Natural killer cell (primary cell): ENCODE measurements at regions not wholly inside any gene's neighbourhood (a gene's known extent, or its start where the extent isn't known, plus 50 kb on each side); places are given as distances from the start of the nearest gene placed in this dataset.

Experiments
- ATAC-seq, 3 donors: fragments of 150-1000 bp in 2 of 3; fragments of 200-7000 bp in 1 of 3; cut with Tn5 transposase; 1 replicate in 1 of 3; 2 replicates in 2 of 3; pipeline ENCODE4 v1.10.0; 2021; ENCODE audit warnings: mild to moderate bottlenecking in 2 of 3, moderate library complexity in 2 of 3
- DNase-seq, 2 donors: peaks; one replicate each; pipeline versions ENCODE4 v3.0.0 to v3.0.0-alpha.2; 2013 to 2021; ENCODE audit warnings: mixed read lengths in 1 of 2
- H3K27ac ChIP-seq: one replicate; pipeline ENCODE4 v1.5.1; 2013; ENCODE audit warnings: mild to moderate bottlenecking, low read length
- H3K27me3 ChIP-seq: one replicate; pipeline ENCODE4 v1.6.1; 2013; ENCODE audit warnings: low read length; ENCODE audit not compliant: control insufficient read depth, insufficient read depth
- H3K36me3 ChIP-seq: one replicate; pipeline ENCODE4 v1.6.1; 2013; ENCODE audit warnings: low read length; ENCODE audit not compliant: control insufficient read depth, insufficient read depth
- H3K4me1 ChIP-seq: one replicate; pipeline ENCODE4 v1.6.1; 2013; ENCODE audit warnings: low read length; ENCODE audit not compliant: control insufficient read depth, insufficient read depth
- H3K4me3 ChIP-seq: one replicate; pipeline ENCODE4 v1.5.1; 2013; ENCODE audit warnings: low read length
- H3K9me3 ChIP-seq: one replicate; pipeline ENCODE4 v1.6.1; 2013; ENCODE audit warnings: low read length; ENCODE audit not compliant: control insufficient read depth, insufficient read depth
- H3K27ac Mint-ChIP-seq, 2 donors: one replicate each; pipeline ENCODE4 v1.8.0; 2022; ENCODE audit warnings: mild to moderate bottlenecking in 2 of 2, mixed read lengths in 2 of 2, moderate library complexity in 1 of 2
- H3K27me3 Mint-ChIP-seq, 2 donors: one replicate each; pipeline ENCODE4 v1.8.0; 2022; ENCODE audit warnings: low read depth in 2 of 2, mixed read lengths in 2 of 2
- H3K36me3 Mint-ChIP-seq: one replicate; pipeline ENCODE4 v1.8.0; 2022; ENCODE audit warnings: mixed read lengths
- H3K4me1 Mint-ChIP-seq, 2 donors: one replicate each; pipeline ENCODE4 v1.8.0; 2022; ENCODE audit warnings: mixed read lengths in 2 of 2
- H3K4me3 Mint-ChIP-seq: one replicate; pipeline ENCODE4 v1.8.0; 2022; ENCODE audit warnings: mild to moderate bottlenecking, moderate library complexity, mixed read lengths
- H3K9me3 Mint-ChIP-seq, 2 donors: one replicate each; pipeline ENCODE4 v1.8.0; 2022; ENCODE audit warnings: mixed read lengths in 2 of 2
- CTCF ChIP-seq: fragments of 200-600 bp; IDR thresholded peaks from one replicate; pipeline ENCODE4 v1.8.0; 2022; ENCODE audit warnings: antibody characterized with exemption
- WGBS: methylation state at CpG from one replicate; pipeline ENCODE4 v1.1.7; 2013; ENCODE audit warnings: missing lambda C conversion rate; ENCODE audit not compliant: insufficient coverage; 5-methylcytosine and 5-hydroxymethylcytosine counted together
- intact Hi-C: fragments of 100-400 bp; cut with micrococcal nuclease; formaldehyde crosslinking; loops from one replicate; pipeline ENCODE4 v1.14.2; 2022

GRCh38 chr13:111443981-111444380, 123.5 kb downstream of the TEX29 start:
- ATAC-seq (no peak), DNase-seq (no peak)
- no peak for TF ChIP-seq CTCF
- peaks cover 11 to 38% of the 10 kb centered on the region in 2 donors for H3K27me3 Mint-ChIP-seq
- no peaks in the 10 kb centered on the region for H3K9me3 ChIP-seq
- no peak overlapping the region for H3K27ac ChIP-seq
- no peaks in the 10 kb centered on the region for H3K4me1 ChIP-seq
- 81% methylated on average over 2 of the region's 2 CpGs for WGBS
- no peaks in the 10 kb centered on the region for H3K27me3 ChIP-seq
- intact Hi-C loops: no loop called here
- H3K9me3 Mint-ChIP-seq: peaks cover 5 to 10% of the 10 kb centered on the region in 2 donors
- H3K4me3 Mint-ChIP-seq: no peak overlapping the region
- H3K36me3 Mint-ChIP-seq: peaks cover 8% of the 10 kb centered on the region
- no peak overlapping the region for H3K27ac Mint-ChIP-seq
- no peaks in the 10 kb centered on the region for H3K36me3 ChIP-seq
- H3K4me1 Mint-ChIP-seq: peaks cover 0 to 5% of the 10 kb centered on the region in 2 donors
- no peak overlapping the region for H3K4me3 ChIP-seq

- H3K27me3 ChIP-seq: no peaks in the 10 kb centered on the region
- H3K4me1 Mint-ChIP-seq: peaks cover 0 to 5% of the 10 kb centered on the region in 2 donors
- no peak for DNase-seq
- no peak for ATAC-seq
- intact Hi-C loops: no loop called here
- no peaks in the 10 kb centered on the region for H3K4me1 ChIP-seq
- no peaks in the 10 kb centered on the region for H3K9me3 ChIP-seq
- H3K27ac Mint-ChIP-seq: no peak overlapping the region
- H3K27ac ChIP-seq: no peak overlapping the region
- no peaks in the 10 kb centered on the region for H3K36me3 ChIP-seq
- H3K9me3 Mint-ChIP-seq: peaks cover 5 to 10% of the 10 kb centered on the region in 2 donors
- H3K4me3 Mint-ChIP-seq: no peak overlapping the region
- TF ChIP-seq CTCF: no peak
- peaks cover 17 to 45% of the 10 kb centered on the region in 2 donors for H3K27me3 Mint-ChIP-seq
- H3K36me3 Mint-ChIP-seq: peaks cover 8% of the 10 kb centered on the region
- no peak overlapping the region for H3K4me3 ChIP-seq
- 65% methylated on average over 7 of the region's 7 CpGs for WGBS
These were observed 128.1 kb downstream of the TEX29 start for GRCh38 chr13:111448504-111448903.

- WGBS: 94% methylated on average over 7 of the region's 7 CpGs
- H3K4me3 Mint-ChIP-seq: no peak overlapping the region
- H3K4me1 Mint-ChIP-seq: peaks cover 0 to 5% of the 10 kb centered on the region in 2 donors
- intact Hi-C loops: no loop called here
- no peak overlapping the region for H3K4me3 ChIP-seq
- H3K27ac Mint-ChIP-seq: no peak overlapping the region
- no peak for DNase-seq
- TF ChIP-seq CTCF: no peak
- peaks cover 5 to 10% of the 10 kb centered on the region in 2 donors for H3K9me3 Mint-ChIP-seq
- H3K9me3 ChIP-seq: no peaks in the 10 kb centered on the region
- no peak for ATAC-seq
- H3K27ac ChIP-seq: no peak overlapping the region
- peaks cover 8% of the 10 kb centered on the region for H3K36me3 Mint-ChIP-seq
- no peaks in the 10 kb centered on the region for H3K4me1 ChIP-seq
- H3K27me3 Mint-ChIP-seq: peaks cover 17 to 50% of the 10 kb centered on the region in 2 donors
- no peaks in the 10 kb centered on the region for H3K36me3 ChIP-seq
- no peaks in the 10 kb centered on the region for H3K27me3 ChIP-seq
These were observed 128.6 kb downstream of the TEX29 start for GRCh38 chr13:111449041-111449440.

- H3K36me3 ChIP-seq: no peaks in the 10 kb centered on the region
- intact Hi-C loops: no loop called here
- no peak overlapping the region for H3K4me3 ChIP-seq
- no peak overlapping the region for H3K27ac ChIP-seq
- Mint-ChIP-seq H3K27me3 (peaks cover 19 to 35% of the 10 kb centered on the region in 2 donors), H3K4me1 (peaks cover 0 to 5% of the 10 kb centered on the region in 2 donors), H3K27ac (no peak overlapping the region), H3K9me3 (peaks cover 5 to 10% of the 10 kb centered on the region in 2 donors), H3K36me3 (peaks cover 8% of the 10 kb centered on the region), H3K4me3 (no peak overlapping the region)
- no peaks in the 10 kb centered on the region for H3K27me3 ChIP-seq
- 91% methylated on average over 14 of the region's 14 CpGs for WGBS
- TF ChIP-seq CTCF: no peak
- H3K9me3 ChIP-seq: no peaks in the 10 kb centered on the region
- no peak for DNase-seq
- no peaks in the 10 kb centered on the region for H3K4me1 ChIP-seq
- ATAC-seq: no peak
These were observed 131.0 kb downstream of the TEX29 start for GRCh38 chr13:111451402-111451801.
